ENCODE measurements at regions not wholly inside any gene's neighbourhood (a gene's known extent, or its start where the extent isn't known, plus 50 kb on each side); places are given as distances from the start of the nearest gene placed in this dataset.
"Not testable (repeated sequence)": the region's sequence is repeated elsewhere in the genome, so short reads cannot be mapped to it uniquely, and the experiment has no call there.

DNA sequence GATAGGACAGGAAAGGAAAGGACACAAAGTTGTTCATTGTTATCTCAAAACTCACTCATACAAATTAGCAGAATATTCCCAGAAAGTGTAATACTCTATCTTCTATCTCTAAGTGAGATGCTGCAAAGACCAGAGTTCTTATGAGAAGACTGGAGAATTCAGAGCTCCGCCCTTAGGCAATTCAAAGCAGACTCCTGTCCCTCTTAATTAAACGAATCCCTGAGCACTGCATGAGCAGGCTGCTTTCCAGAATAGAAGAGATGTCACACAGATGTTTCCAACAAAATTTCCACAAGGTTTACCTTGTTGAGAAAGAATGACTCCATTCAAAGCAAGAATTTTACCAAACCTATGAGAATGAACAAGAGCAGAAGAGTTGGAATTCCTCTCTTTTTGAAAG is 630.8 kb upstream of the INTU start:
- no peak for DNase-seq (ENCODE audit: extremely low read depth in 1 of 11, low read depth in 9 of 11, low spot score in 4 of 11)

DNA sequence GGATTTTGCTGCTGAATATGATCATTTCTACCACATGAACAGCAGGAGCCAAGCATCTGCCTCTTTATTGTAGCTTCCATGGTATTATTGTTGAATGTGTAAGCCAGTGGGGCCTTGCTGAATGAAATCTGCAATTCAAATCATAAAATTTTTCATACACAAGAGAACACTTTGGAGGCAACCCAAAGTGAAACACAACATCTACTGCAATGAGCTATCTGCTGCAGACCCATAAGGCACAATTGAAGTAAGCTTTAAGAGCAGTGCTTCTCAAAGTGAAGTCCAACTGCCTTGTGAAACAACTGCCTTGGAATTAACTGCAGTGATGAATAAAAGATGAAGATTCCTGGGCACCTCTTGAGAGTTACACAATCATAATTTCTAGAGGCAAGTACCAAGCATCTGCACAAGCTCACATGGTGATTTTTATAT is 626.3 kb upstream of the INTU start:
- DNase-seq (ENCODE audit: extremely low read depth in 1 of 11, low read depth in 9 of 11, low spot score in 4 of 11): no peak

DNA sequence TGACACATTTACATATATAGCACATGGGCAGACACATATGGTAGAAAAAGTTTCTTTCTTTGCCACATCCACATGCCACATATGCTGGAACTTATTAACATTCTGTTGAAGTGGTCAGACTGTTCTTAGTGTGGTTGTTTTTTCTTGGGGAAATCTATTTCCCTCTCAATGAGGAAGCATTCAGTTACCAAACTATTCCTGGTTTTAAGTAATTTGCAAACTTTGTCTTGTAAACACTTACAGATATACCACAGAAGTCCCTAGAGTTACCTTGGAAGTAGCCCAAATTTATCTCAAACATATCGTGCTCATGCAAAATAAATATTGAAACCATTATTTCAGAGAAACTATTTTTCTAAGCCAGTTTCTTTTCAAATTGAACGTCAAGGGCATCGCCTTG is 625.5 kb upstream of the INTU start:
- DNase-seq (ENCODE audit: extremely low read depth in 1 of 11, low read depth in 9 of 11, low spot score in 4 of 11): no peak

DNA sequence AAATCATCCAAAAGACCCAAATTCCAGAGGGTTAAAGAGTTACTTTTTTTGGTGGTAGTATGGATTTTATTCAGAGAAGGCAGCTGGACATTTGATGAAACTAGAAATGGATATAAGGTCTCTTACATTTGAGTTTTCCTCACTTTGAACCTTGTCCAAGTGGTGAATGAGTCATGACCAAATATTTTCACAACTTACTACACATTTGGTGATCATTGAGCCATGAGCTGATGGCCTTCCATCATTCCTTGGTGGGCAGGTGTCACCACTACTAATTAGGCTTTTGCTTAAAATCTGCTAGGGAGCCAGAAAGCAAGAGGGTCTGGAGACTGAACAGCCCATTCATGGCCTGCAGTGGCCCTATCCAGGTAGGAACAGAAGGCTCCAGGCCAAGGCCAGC is 620.2 kb upstream of the INTU start:
- DNase-seq (ENCODE audit: extremely low read depth in 1 of 11, low read depth in 9 of 11, low spot score in 4 of 11): no peak

- DNase-seq (ENCODE audit: extremely low read depth in 1 of 11, low read depth in 9 of 11, low spot score in 4 of 11): no peak
Measured at GRCh38 chr4:127015667-127016117, 617.1 kb upstream of the INTU start.

DNA sequence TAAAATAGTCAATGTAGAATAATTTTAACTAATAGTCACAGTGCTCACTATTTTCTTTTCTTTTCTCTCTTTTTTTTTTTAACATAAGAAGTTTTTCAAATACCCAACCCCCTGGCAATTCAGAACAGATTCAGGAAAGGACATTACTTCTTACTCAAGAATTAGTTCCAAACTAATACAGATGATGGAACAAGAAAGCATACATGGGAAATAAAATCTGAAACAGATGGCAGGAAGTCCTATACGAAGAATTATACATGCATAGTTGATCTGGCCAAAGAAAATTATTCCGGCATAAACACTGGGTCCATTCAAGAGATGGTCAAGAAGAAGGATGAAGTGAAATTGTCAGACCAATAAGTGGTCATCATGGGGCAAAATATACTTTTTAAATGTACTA is 614.4 kb upstream of the INTU start:
- DNase-seq (ENCODE audit: extremely low read depth in 1 of 11, low read depth in 9 of 11, low spot score in 4 of 11): no peak

GRCh38 chr4:127020831-127021230 is 611.9 kb upstream of the INTU start:
- DNase-seq (ENCODE audit: extremely low read depth in 1 of 11, low read depth in 9 of 11, low spot score in 4 of 11): not testable (repeated sequence)

DNA sequence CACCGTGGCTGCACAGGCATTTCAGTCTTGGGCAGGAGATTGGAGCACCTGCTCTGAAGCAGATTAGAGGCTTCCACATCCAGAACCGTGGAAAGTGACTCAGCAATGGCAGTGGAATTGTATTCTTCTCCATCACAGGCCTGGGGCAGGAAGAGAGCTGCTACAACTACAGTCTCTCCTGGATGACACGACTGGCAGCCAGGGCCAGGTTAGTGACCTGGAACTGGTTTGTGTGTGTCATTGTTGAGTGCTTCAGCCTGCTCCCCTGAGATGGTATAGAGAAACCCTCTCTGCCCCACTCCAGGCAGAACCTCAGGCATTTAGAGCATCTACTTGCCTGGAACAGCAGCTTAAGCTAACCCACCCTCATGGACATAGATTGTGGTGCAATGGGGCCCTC is 596.5 kb upstream of the INTU start:
- no peak for DNase-seq (ENCODE audit: extremely low read depth in 1 of 11, low read depth in 9 of 11, low spot score in 4 of 11)

DNA sequence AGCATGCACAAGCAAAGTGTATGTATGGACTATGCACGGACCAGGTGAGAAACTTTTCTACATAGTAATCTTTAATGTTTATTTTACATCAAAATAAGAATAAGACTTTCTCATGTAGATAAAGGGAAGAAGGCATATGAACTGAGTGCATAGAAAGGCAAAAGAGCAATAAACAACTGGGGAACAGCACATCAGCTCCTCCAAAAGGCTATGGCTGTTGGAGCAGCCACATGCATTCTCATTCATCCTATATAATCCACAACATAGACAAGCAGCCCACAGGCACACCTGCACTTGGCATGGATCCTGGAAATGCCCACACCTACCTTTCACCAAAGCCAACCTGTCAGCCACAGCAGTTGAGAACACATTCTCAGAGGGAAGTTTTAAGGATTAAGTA is 586.9 kb upstream of the INTU start:
- no peak for DNase-seq (ENCODE audit: extremely low read depth in 1 of 11, low read depth in 9 of 11, low spot score in 4 of 11)

GRCh38 chr4:127047930-127048329 is 584.8 kb upstream of the INTU start:
- no peak for DNase-seq (ENCODE audit: extremely low read depth in 1 of 11, low read depth in 9 of 11, low spot score in 4 of 11)

DNA sequence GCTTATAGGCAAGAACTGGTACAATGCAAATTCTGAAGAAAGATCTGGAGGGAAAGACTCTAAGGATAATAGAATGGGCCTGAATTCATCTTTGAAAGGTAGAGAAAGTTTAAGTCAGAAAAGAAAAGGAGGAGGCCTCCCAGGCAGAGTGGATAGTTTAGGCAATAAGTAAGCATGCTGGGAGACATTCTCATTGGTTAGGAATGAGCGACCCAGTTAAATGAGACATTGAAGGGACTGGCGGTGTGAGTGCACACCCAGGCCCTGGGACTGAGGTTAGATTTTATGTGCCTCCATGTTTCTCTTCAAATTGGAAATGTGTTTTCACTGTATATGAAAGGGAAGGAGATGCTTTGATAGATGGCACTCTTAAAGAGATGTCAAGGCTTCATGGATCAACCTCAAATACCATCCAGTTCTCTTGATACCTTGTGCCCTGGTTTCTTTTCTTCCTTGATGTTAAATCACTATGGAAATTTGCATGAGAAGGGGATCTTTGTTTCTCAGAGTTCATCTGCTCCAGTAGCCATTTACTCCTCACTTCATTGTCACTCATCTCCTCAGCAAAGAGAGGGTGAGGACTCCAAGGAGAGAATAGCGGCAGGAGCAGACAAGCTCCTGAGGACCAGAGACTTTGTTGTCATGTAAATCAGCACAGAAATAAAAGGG is 584.2 kb upstream of the INTU start:
- DNase-seq (ENCODE audit: extremely low read depth in 1 of 11, low read depth in 9 of 11, low spot score in 4 of 11): no peak

GRCh38 chr4:127049526-127049925 is 583.2 kb upstream of the INTU start:
- DNase-seq (ENCODE audit: extremely low read depth in 1 of 11, low read depth in 9 of 11, low spot score in 4 of 11): no peak

GRCh38 chr4:127052742-127053141 is 580.0 kb upstream of the INTU start:
- DNase-seq (ENCODE audit: extremely low read depth in 1 of 11, low read depth in 9 of 11, low spot score in 4 of 11): no peak

DNA sequence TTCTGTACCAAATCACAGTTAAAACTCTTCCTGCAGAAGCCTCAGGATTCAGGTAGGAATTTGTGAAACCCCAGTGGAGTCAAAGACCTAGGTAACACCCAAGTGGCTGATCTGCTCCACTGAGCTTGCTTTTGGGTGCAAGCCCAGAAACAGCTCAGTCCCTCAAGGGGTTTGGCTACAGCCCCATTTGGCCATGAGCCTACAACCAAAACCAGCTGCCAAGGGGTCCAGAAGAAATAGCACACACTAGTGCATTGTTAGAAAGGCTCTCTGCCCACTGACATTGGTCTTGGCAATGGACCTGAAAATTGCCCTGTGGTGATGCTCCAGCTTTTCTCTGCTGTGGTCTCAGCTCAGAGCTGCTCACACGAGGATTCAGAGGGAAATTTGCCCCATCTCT is 577.4 kb upstream of the INTU start:
- peak in 1 of 11 donors; percentile 8 for DNase-seq (ENCODE audit: extremely low read depth in 1 of 11, low read depth in 9 of 11, low spot score in 4 of 11)

- no peak for DNase-seq (ENCODE audit: extremely low read depth in 1 of 11, low read depth in 9 of 11, low spot score in 4 of 11)
Measured at GRCh38 chr4:127069675-127070074, 563.1 kb upstream of the INTU start.

DNA sequence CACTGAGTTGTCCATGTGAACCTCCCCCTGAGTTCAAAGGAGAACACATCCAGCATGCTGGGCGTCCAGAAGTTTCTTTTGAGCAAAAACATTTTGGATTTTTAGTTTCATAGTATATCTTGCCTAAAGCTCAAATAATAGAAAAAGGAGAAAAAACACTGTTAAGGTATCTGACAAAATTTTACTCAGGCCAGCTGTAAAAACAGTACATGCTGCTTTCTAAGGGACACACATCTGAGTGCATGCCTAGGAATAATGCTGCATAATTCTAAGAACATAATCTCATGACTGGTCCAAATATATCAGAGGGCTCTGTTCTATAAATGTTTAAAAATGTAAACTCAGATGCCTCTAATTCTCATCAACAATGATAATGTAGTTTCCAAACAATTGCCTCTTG is 561.3 kb upstream of the INTU start:
- DNase-seq (ENCODE audit: extremely low read depth in 1 of 11, low read depth in 9 of 11, low spot score in 4 of 11): no peak

- DNase-seq (ENCODE audit: extremely low read depth in 1 of 11, low read depth in 9 of 11, low spot score in 4 of 11): peak in 1 of 11 donors; percentile 8
Measured at GRCh38 chr4:127080141-127080540, 552.6 kb upstream of the INTU start.

DNA sequence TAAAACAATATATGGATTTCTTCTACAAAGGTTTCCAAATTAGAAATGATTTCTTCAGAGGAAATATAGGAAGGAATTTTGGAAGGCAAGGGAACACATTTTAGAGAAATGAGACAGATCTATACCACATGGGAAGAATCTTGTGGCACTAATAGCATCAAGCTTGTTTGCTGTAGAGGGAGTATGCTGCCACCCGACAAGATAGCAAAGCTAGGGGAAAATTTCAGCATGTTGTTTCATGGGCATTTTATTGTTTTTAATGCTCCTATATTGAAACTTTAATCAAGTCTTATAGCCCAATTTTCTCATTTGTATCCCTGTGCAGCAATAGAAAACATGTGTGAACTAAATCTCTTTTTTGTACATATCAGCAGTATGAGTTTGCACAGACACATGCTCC is 551.7 kb upstream of the INTU start:
- DNase-seq (ENCODE audit: extremely low read depth in 1 of 11, low read depth in 9 of 11, low spot score in 4 of 11): no peak

GRCh38 chr4:127082986-127083385 is 549.8 kb upstream of the INTU start:
- no peak for DNase-seq (ENCODE audit: extremely low read depth in 1 of 11, low read depth in 9 of 11, low spot score in 4 of 11)

DNA sequence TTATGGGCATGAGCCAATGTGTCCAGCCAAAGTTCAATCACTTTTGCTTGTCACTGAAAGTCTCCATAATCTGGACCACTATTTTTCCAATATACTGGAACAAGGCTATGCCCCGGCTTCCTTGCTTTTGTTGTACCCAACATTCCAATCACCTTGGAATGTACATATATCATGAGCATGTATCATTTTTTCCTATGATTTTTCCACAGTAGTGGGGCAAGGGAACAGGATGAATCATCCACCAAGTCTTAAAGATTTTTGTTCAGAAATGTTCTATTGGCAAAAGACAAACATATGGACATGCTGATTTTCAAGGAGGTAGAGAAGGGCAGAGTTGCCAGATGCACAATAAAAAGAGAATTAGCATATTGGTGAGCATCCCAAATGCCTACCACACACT is 548.1 kb upstream of the INTU start:
- no peak for DNase-seq (ENCODE audit: extremely low read depth in 1 of 11, low read depth in 9 of 11, low spot score in 4 of 11)

DNA sequence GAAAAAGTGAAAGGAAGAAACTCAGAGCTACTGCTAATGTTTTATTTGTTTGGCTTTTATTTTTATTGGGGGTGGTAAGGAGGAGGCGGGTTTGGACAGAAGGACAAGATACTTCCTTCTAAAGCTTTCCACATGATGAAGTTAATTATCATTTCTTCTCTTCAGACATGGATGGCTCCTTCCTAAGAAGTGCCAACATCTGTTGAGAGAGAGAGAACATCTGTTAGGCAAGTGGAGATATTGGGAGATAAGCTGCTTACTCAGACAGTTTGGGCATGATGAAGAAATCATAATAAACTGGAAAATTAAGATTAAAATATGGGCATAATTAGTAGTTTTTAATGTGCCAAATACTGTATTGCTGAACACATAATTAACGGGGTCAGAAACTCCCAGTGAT is 535.7 kb upstream of the INTU start:
- DNase-seq (ENCODE audit: extremely low read depth in 1 of 11, low read depth in 9 of 11, low spot score in 4 of 11): no peak

- no peak for DNase-seq (ENCODE audit: extremely low read depth in 1 of 11, low read depth in 9 of 11, low spot score in 4 of 11)
Measured at GRCh38 chr4:127102361-127102760, 530.4 kb upstream of the INTU start.

Measured in renal cortex interstitium (tissue), 11 donors.